AG20443 (cell line): ENCODE measurements at regions not wholly inside any gene's neighbourhood (a gene's known extent, or its start where the extent isn't known, plus 50 kb on each side); places are given as distances from the start of the nearest gene placed in this dataset.
A peak's percentile ranks its signal among the peaks of the same experiment; 100 is the strongest.

Experiments used
- DNase-seq: peaks from one replicate; pipeline ENCODE4 v3.0.0; 2012; ENCODE audit warnings: low spot score, mixed read lengths

DNA sequence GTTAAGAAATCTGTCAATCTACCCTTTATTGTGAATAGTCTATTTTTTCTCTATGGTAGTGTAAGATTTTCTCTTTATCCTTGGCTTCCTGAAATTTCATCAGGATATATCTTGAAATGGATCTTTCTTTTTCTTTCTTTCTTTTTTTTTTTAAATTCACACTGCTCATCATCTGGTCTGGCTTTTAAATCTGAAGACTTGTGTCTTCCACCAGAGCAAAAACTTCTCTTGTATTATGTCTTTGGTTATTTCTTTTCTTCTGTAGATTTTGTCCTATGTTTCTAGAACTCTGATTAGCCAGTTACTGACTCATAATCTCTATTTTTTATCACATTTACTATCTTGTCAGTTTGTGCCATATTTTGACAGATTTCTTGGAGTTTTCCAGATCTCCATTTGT is 133.8 kb upstream of the LMO4 start:
- no peak for DNase-seq

DNA sequence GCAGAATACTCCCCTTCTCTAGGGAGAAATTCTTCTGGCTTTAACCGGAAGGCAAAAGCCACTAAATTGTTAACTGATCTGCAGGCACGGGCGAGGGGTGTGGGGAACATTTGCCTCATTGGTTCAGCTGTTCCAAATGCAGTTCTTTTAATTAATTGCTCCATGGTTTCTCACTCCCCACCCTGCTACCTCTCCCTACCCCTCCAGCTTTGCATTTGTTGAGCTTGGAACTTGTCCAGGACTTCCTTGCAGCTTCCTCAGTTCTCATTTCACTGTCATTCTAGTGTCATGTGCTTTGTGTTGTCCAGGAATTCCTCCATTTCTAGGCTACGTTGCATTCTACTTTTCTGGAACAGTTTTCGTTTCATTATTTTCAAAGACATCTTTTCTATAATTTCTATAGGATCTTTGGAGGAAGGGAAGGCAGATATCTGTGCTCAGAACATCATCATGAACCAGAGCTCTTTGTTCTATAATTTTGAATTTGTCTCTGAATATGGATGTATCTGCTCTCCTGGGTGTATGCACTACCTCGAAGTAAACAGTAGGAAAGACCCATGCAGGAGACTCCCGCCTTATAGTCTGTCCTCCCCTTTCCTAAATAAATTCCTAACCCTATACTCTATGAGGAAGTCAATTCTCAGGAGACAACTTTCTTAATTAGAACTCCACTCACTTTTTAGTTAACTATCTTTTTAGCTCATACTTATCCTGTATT is 132.4 kb upstream of the LMO4 start:
- no peak for DNase-seq

DNA sequence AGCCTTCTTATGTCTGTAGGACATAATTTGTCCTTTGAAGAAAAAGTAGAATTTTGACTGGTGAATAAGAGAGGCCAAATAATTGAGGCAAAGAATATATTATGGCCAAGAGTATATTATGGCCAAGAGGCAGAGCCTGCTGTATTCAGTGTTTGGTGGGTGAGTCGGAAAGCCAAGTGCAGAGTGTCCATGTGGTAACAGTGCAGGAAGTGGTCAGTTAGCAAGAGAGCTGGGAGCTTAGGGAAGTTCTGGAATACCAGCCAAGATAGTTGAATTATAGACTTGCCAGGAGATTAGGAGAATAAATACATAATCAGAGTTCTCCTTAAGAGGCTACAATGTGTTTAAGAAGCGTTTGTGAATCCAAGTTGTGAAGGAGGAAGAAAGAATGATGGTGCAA is 131.5 kb upstream of the LMO4 start:
- DNase-seq = peak; percentile 21

GRCh38 chr1:87197641-87198040 is 131.0 kb upstream of the LMO4 start:
- no peak for DNase-seq

GRCh38 chr1:87200875-87201638 is 127.6 kb upstream of the LMO4 start:
- no peak for DNase-seq

- no peak for DNase-seq
Measured at GRCh38 chr1:87201768-87202167, 126.9 kb upstream of the LMO4 start.

- DNase-seq = no peak
Measured at GRCh38 chr1:87202451-87202850, 126.2 kb upstream of the LMO4 start.

GRCh38 chr1:87202922-87203655 is 125.6 kb upstream of the LMO4 start:
- no peak for DNase-seq

GRCh38 chr1:87203904-87204303 is 124.8 kb upstream of the LMO4 start:
- peak; percentile 81 for DNase-seq

DNA sequence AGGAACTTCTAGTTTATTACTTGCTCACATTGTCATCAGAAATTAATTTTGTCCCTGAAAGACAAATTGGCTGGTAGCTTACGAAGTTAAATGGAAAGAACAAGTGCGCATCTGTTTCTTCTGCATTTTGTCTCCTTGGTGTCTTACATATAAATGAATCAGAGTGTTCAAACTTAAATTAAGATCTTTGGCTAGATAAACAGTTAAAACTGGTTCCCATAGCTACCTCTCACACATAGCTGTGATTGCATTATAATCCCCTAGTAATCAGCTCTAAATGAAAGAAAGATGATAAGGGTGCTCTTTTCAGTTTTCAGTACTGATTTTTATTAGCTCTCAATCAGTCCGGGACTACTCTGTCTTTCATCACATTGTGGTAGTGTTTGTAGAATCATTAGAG is 124.2 kb upstream of the LMO4 start:
- DNase-seq = no peak

DNA sequence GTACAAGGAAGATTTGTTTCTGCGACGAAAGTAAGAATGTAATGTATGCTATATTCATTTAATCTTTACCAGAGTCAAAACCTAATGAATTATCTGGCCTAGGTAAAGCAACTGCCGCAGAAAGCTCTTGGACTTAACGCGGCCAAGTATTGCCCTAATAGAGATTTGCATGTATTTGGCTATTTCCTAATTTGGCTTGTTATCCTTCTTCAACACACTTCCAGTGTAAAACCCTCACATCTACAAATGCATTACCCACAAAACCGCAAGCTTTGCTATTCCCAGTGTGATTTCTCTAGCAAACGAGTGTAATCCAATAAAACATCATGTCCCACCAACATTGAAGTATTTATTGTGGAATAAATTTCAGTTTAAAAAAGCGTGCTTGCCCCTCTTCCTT is 123.8 kb upstream of the LMO4 start:
- DNase-seq = no peak

GRCh38 chr1:87206044-87206831 is 122.4 kb upstream of the LMO4 start:
- no peak for DNase-seq

GRCh38 chr1:87208080-87208479 is 120.6 kb upstream of the LMO4 start:
- no peak for DNase-seq

DNA sequence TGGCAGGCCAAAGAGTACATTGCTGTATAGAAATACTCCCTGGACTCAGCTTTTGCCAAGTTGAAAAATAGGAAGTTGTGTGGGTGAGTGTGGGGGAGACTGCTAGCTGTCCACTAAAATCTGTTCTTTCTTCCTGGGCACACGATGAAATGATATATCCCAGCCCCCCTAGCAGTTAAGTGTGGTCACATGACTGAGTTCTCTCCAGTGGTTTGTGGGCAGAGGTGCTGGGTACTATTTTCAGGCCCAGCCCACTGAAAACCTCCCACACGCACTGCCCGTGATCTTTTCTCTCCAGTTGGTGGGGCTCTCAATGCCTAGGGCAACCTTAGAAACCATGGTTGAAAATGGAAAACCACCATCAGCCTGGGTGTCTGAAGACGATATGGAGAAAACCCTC is 119.7 kb upstream of the LMO4 start:
- no peak for DNase-seq

DNA sequence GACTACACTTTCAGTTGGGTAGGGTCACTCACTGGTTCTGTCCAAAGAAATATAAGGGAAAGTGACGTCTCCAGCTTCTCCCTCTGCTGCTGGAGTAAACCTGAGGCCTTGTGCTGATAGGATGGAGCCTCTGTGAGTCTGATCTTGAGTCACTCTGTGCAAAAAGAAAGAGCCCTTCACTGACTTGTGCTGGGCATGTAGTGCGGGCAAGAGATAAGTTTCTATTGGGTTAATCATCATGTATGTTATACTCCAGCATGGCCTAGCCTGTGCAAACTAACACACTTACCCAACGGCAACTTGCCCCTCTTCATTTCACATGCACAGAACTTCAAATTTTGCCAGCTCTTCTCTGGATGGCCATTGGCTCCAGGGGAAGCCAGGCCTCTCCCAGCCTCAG is 118.5 kb upstream of the LMO4 start:
- no peak for DNase-seq

GRCh38 chr1:87212431-87213134 is 116.1 kb upstream of the LMO4 start:
- DNase-seq = peak; percentile 36

DNA sequence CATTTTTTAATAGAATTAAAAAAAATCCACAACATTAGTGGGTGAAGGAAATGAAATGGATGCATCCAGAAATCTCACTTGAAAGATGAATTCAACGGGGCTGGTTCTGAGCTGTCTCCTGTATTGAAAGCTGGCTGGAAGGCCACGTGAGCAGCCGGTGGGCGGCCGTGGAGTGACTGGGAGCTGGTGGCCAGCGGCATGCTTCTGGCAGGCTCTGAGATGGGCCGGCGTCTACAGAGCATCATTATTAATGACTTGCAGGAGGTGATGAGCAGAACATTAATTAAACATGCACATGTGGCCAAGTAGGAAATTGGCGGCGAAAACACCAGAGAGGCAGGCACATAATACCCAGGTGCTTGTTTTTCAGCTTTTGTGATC is 115.6 kb upstream of the LMO4 start:
- no peak for DNase-seq

GRCh38 chr1:87215592-87215991 is 113.1 kb upstream of the LMO4 start:
- DNase-seq = no peak

GRCh38 chr1:87218618-87219017 is 110.1 kb upstream of the LMO4 start:
- no peak for DNase-seq

DNA sequence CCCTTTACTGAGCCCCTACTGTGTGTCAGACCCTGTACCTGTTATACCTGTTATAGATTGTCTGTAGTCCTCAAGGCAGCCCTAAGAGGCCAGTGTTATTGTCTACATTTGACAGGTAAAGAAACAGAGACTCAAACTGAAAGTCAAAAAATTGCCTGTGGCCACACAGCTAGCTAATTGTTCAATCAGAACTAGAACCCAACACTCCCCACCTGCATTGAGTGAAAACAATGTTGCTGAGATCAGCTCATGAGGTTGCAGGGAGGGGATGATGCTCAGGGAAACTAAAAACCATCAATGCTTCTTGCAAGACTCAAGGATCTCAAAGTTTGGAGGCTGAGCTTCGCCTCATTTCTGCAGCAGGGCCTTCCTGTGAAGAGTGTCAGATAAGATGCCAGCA is 109.5 kb upstream of the LMO4 start:
- DNase-seq = no peak

- no peak for DNase-seq
Measured at GRCh38 chr1:87219626-87220025, 109.1 kb upstream of the LMO4 start.

DNA sequence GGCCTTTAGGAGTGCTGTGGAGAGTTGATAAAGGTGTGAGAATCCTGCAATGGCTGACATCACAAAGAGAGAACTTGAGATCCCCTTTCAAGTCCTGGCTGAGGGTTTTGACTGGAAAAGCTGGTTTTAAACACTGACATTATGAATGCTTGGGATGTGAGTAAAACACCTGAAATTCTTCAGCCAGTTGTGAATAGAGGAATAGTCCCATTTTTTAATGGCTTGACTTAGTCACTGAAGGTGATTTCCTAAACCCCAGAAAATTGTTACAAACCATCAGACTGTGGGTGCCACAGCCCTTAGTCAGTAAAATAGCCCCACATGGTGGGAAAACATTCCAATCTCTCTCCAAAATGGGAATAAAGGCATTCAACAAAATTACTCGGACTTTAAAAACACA is 107.7 kb upstream of the LMO4 start:
- DNase-seq = no peak
